ENCODE measurements at regions not wholly inside any gene's neighbourhood (a gene's known extent, or its start where the extent isn't known, plus 50 kb on each side); places are given as distances from the start of the nearest gene placed in this dataset.

- TF ChIP-seq SIN3A (IDR thresholded peaks at IDR 0.05; ENCODE audit: low read depth): no peak
- no peak for TF ChIP-seq POLR2AphosphoS5 (IDR thresholded peaks at IDR 0.05; ENCODE audit: low read depth, low read length)
- no peak for TF ChIP-seq ZFX (IDR thresholded peaks at IDR 0.05)
- no peak for TF ChIP-seq YY1 (IDR thresholded peaks at IDR 0.05; ENCODE audit: extremely low read depth, insufficient replicate concordance, low read depth, low read length)
- TF ChIP-seq EGR1 (IDR thresholded peaks at IDR 0.05; ENCODE audit: low read depth): no peak
- intact Hi-C loops (cut with micrococcal nuclease): no loop called here
- no TSS peak for BruUV-seq (replicated peaks)
Observed at GRCh38 chr4:134807231-134807745, 605.7 kb upstream of the PABPC4L start.

GRCh38 chr4:134798573-134798972, 597.0 kb upstream of the PABPC4L start:
- no peak for DNase-seq (ENCODE audit: low read depth, low spot score)
- BruUV-seq (replicated peaks): no TSS peak

More at GRCh38 chr4:134807231-134807745, 605.7 kb upstream of the PABPC4L start:
- no peaks in the 10 kb centered on the region for H4K20me1 ChIP-seq (ENCODE audit: insufficient read depth)
- RAD21 ChIA-PET (ENCODE audit: low non-redundant PET in 1 of 2, low total read pairs in 2 of 2, uncharacterized antibody in 2 of 2, unreplicated experiment in 2 of 2): no interaction called here
- no peak overlapping the region for H3K4me2 ChIP-seq (ENCODE audit: low read length)
- no peaks in the 10 kb centered on the region for H3K27me3 ChIP-seq (ENCODE audit: insufficient read depth, low read length)
- H3K4me3 ChIP-seq (replicated peaks in 1 of 2; ENCODE audit: low read depth in 1 of 2, low read length in 2 of 2): no peak overlapping the region
- H3K36me3 ChIP-seq (ENCODE audit: control insufficient read depth in 1 of 2, insufficient read depth in 2 of 2, low read length in 2 of 2): no peaks in the 10 kb centered on the region
- DNase-seq (ENCODE audit: low read depth, low spot score) (no peak), ATAC-seq (no peak)
- H3K9ac ChIP-seq (ENCODE audit: low read length): no peak overlapping the region
- H3K79me2 ChIP-seq (ENCODE audit: insufficient read depth, low read length): no peaks in the 10 kb centered on the region
- no peaks in the 10 kb centered on the region for H3K9me3 ChIP-seq (ENCODE audit: control insufficient read depth in 1 of 2, insufficient read depth in 1 of 2, low read depth in 1 of 2, low read length in 2 of 2)
- H3K4me1 ChIP-seq (ENCODE audit: control insufficient read depth in 1 of 2, insufficient read depth in 2 of 2, low read length in 2 of 2): no peaks in the 10 kb centered on the region
- CTCF ChIA-PET: no interaction called here
- POLR2A ChIA-PET: no interaction called here
- H3K9me2 ChIP-seq (ENCODE audit: insufficient read depth): no peaks in the 10 kb centered on the region
- H2AFZ ChIP-seq (ENCODE audit: low read depth, low read length, poor library complexity, severe bottlenecking): no peak overlapping the region
- no peak overlapping the region for H3K27ac ChIP-seq (ENCODE audit: low read depth, low read length)

More at GRCh38 chr4:134798573-134798972, 597.0 kb upstream of the PABPC4L start:
- Histone ChIP-seq H3K9me2 (ENCODE audit: insufficient read depth) (no peaks in the 10 kb centered on the region), H3K9ac (ENCODE audit: low read length) (no peak overlapping the region), H4K20me1 (ENCODE audit: insufficient read depth) (no peaks in the 10 kb centered on the region), H3K27me3 (ENCODE audit: insufficient read depth, low read length) (no peaks in the 10 kb centered on the region), H2AFZ (ENCODE audit: low read depth, low read length, poor library complexity, severe bottlenecking) (no peak overlapping the region), H3K27ac (ENCODE audit: low read depth, low read length) (no peak overlapping the region), H3K4me2 (ENCODE audit: low read length) (no peak overlapping the region), H3K4me1 (ENCODE audit: control insufficient read depth in 1 of 2, insufficient read depth in 2 of 2, low read length in 2 of 2) (no peaks in the 10 kb centered on the region), H3K9me3 (ENCODE audit: control insufficient read depth in 1 of 2, insufficient read depth in 1 of 2, low read depth in 1 of 2, low read length in 2 of 2) (no peaks in the 10 kb centered on the region), H3K79me2 (ENCODE audit: insufficient read depth, low read length) (no peaks in the 10 kb centered on the region), H3K4me3 (replicated peaks in 1 of 2; ENCODE audit: low read depth in 1 of 2, low read length in 2 of 2) (no peak overlapping the region), H3K36me3 (ENCODE audit: control insufficient read depth in 1 of 2, insufficient read depth in 2 of 2, low read length in 2 of 2) (no peaks in the 10 kb centered on the region)
- no peak for ATAC-seq
- ChIA-PET POLR2A (no interaction called here), CTCF (no interaction called here), RAD21 (ENCODE audit: low non-redundant PET in 1 of 2, low total read pairs in 2 of 2, uncharacterized antibody in 2 of 2, unreplicated experiment in 2 of 2) (no interaction called here)
- intact Hi-C loops (cut with micrococcal nuclease): no loop called here
- TF ChIP-seq FOSL1 (IDR thresholded peaks at IDR 0.05; ENCODE audit: low read depth) (no peak), EGR1 (IDR thresholded peaks at IDR 0.05; ENCODE audit: low read depth) (no peak), ZBTB33 (IDR thresholded peaks at IDR 0.05; ENCODE audit: extremely low read depth, insufficient replicate concordance, low read length) (no peak), POLR2A (IDR thresholded peaks at IDR 0.05; ENCODE audit: borderline replicate concordance, extremely low read depth, insufficient read depth, insufficient read length) (no peak), REST (IDR thresholded peaks at IDR 0.05; ENCODE audit: low read depth) (no peak), ATF3 (IDR thresholded peaks at IDR 0.05) (no peak), POLR2AphosphoS5 (IDR thresholded peaks at IDR 0.05; ENCODE audit: low read depth, low read length) (no peak), SP1 (IDR thresholded peaks at IDR 0.05; ENCODE audit: low read depth) (no peak), SIN3A (IDR thresholded peaks at IDR 0.05; ENCODE audit: low read depth) (no peak), MAX (IDR thresholded peaks at IDR 0.05) (no peak), ZNF274 (IDR thresholded peaks at IDR 0.05; ENCODE audit: low read depth, low read length) (no peak), CBX3 (IDR thresholded peaks at IDR 0.05; ENCODE audit: low read depth) (no peak), JUND (IDR thresholded peaks at IDR 0.05) (no peak), TCF7L2 (IDR thresholded peaks at IDR 0.05; ENCODE audit: borderline replicate concordance, extremely low read depth, insufficient read depth, insufficient read length) (no peak)

Data from HCT116 (cell line).